HFF-Myc (cell line): ENCODE measurements at regions not wholly inside any gene's neighbourhood (a gene's known extent, or its start where the extent isn't known, plus 50 kb on each side); places are given as distances from the start of the nearest gene placed in this dataset.

Source experiments
- DNase-seq: peaks from one replicate; pipeline ENCODE4 v3.0.0-alpha.2; 2011; ENCODE audit warnings: low read depth; ENCODE audit errors: extremely low read depth
- H3K4me3 ChIP-seq: replicated peaks from 2 replicates; pipeline ENCODE4 v1.5.1; 2011; ENCODE audit warnings: low read depth, mild to moderate bottlenecking, control low read depth, low read length
- CTCF ChIP-seq: IDR thresholded peaks from 2 replicates; pipeline ENCODE4 v1.5.1; 2012; ENCODE audit warnings: mild to moderate bottlenecking, low read depth, low read length, control low read depth; ENCODE audit errors: missing control alignments

GRCh38 chr3:194986208-194987043 lies 284.5 kb downstream of the XXYLT1 start:
- no peak for TF ChIP-seq CTCF
- H3K4me3 ChIP-seq, result no peak overlapping the region
- no peak for DNase-seq

- no peak for DNase-seq
These were observed 283.1 kb downstream of the XXYLT1 start for GRCh38 chr3:194987571-194988494.

GRCh38 chr3:194988495-194989165 lies 282.3 kb downstream of the XXYLT1 start:
- DNase-seq, result no peak
- H3K4me3 ChIP-seq, result no peak overlapping the region
- no peak for TF ChIP-seq CTCF

More at GRCh38 chr3:194987571-194988494, 283.1 kb downstream of the XXYLT1 start:
- TF ChIP-seq CTCF, result no peak
- no peak overlapping the region for H3K4me3 ChIP-seq

GRCh38 chr3:194989241-194989640 lies 281.7 kb downstream of the XXYLT1 start:
- no peak for TF ChIP-seq CTCF

GRCh38 chr3:194990454-194991337 lies 280.3 kb downstream of the XXYLT1 start:
- DNase-seq, result no peak
- no peak for TF ChIP-seq CTCF
- no peak overlapping the region for H3K4me3 ChIP-seq

More at GRCh38 chr3:194989241-194989640, 281.7 kb downstream of the XXYLT1 start:
- DNase-seq, result no peak
- no peak overlapping the region for H3K4me3 ChIP-seq

- no peak overlapping the region for H3K4me3 ChIP-seq
- TF ChIP-seq CTCF, result no peak
- no peak for DNase-seq
These were observed 279.7 kb downstream of the XXYLT1 start for GRCh38 chr3:194991338-194991654.
